PC-3 (cell line): ENCODE measurements at regions not wholly inside any gene's neighbourhood (a gene's known extent, or its start where the extent isn't known, plus 50 kb on each side); places are given as distances from the start of the nearest gene placed in this dataset.

Experiments
- ATAC-seq: fragments of 200-7000 bp; cut with Tn5 transposase; 2 replicates; pipeline ENCODE4 v1.9.1; 2020; ENCODE audit warnings: mild to moderate bottlenecking, moderate library complexity
- BruUV-seq: library from RNA; stranded (reverse); fragments of 400-500 nt; replicated peaks from 2 replicates; lab custom pipeline; 2021; lab: Mats Ljungman, UMichigan
- CTCF ChIA-PET: fragments of 300-600 bp; sonication (Branson Sonifier 250); formaldehyde crosslinking; loops from one replicate; lab custom pipeline; 2022; ENCODE audit warnings: antibody characterized with exemption; lab: Charles Lee
- POLR2A ChIA-PET: fragments of 300-600 bp; sonication (Branson Sonifier 250); formaldehyde crosslinking; loops from one replicate; lab custom pipeline; 2022; ENCODE audit warnings: antibody characterized with exemption; ENCODE audit not compliant: unreplicated experiment; lab: Charles Lee
- DNase-seq: peaks from one replicate; pipeline ENCODE4 v3.0.0-alpha.2; 2015
- H2AFZ ChIP-seq: fragments of 300-600 bp; sonication (generic); 2 replicates; pipeline ENCODE4 v1.6.0; 2016; ENCODE audit warnings: antibody characterized with exemption, low read length
- H3F3A ChIP-seq: fragments of 300-600 bp; sonication (generic); one replicate; pipeline ENCODE4 v1.6.0; 2017; ENCODE audit warnings: antibody characterized with exemption, low read length, control low read depth, mild to moderate bottlenecking; ENCODE audit not compliant: unreplicated experiment
- H3K27ac ChIP-seq: fragments of 300-600 bp; sonication (generic); 2 replicates; pipeline ENCODE4 v1.5.1; 2016; ENCODE audit warnings: mild to moderate bottlenecking, low read length
- H3K27me3 ChIP-seq: fragments of 300-600 bp; sonication (generic); 2 replicates; pipeline ENCODE4 v1.6.1; 2016; ENCODE audit warnings: low read length, mixed read lengths
- H3K36me3 ChIP-seq: fragments of 300-600 bp; sonication (generic); 2 replicates; pipeline ENCODE4 v1.6.1; 2016; ENCODE audit warnings: low read depth, mixed run types, low read length, mixed read lengths
- H3K4me1 ChIP-seq: fragments of 300-600 bp; sonication (generic); 2 replicates; pipeline ENCODE4 v1.5.1; 2016; ENCODE audit warnings: low read length; ENCODE audit not compliant: insufficient read depth
- H3K4me2 ChIP-seq: fragments of 300-600 bp; sonication (generic); 2 replicates; pipeline ENCODE4 v1.6.0; 2016; ENCODE audit warnings: low read length
- H3K4me3 ChIP-seq: fragments of 300-600 bp; sonication (generic); 2 replicates; pipeline ENCODE4 v1.5.1; 2016; ENCODE audit warnings: mild to moderate bottlenecking, low read length, mixed read lengths
- H3K79me2 ChIP-seq: fragments of 300-600 bp; sonication (generic); 2 replicates; pipeline ENCODE4 v1.6.1; 2017; ENCODE audit warnings: low read length, mixed read lengths
- H3K9ac ChIP-seq: fragments of 300-600 bp; sonication (generic); 2 replicates; pipeline ENCODE4 v1.6.0; 2016; ENCODE audit warnings: mild to moderate bottlenecking, low read length
- H3K9me2 ChIP-seq: fragments of 300-600 bp; sonication (generic); replicated peaks from 2 replicates; pipeline ENCODE4 v1.6.1; 2016; ENCODE audit warnings: mixed run types, low read length, mixed read lengths
- H3K9me3 ChIP-seq: fragments of 300-600 bp; sonication (generic); 2 replicates; pipeline ENCODE4 v1.6.1; 2016; ENCODE audit warnings: low read length, mixed read lengths
- H4K20me1 ChIP-seq: fragments of 300-600 bp; sonication (generic); 2 replicates; pipeline ENCODE4 v1.6.1; 2016; ENCODE audit warnings: low read length, mixed read lengths
- EZH2 ChIP-seq: fragments of 300-600 bp; sonication (generic); IDR thresholded peaks from one replicate; pipeline ENCODE4 v1.6.1; 2017; ENCODE audit warnings: antibody characterized with exemption, mild to moderate bottlenecking, low read length; ENCODE audit not compliant: unreplicated experiment
- EZH2phosphoT487 ChIP-seq: fragments of 300-600 bp; sonication (generic); IDR thresholded peaks from 2 replicates; pipeline ENCODE4 v1.6.1; 2018; ENCODE audit warnings: mild to moderate bottlenecking, antibody characterized with exemption, low read length, borderline replicate concordance
- intact Hi-C: fragments of 100-400 bp; cut with micrococcal nuclease; formaldehyde crosslinking; loops from 2 replicates; pipeline ENCODE4 v1.9.0; 2023
- TF ChIP-seq, protein P1 (sequence below): fragments of 300-600 bp; sonication (generic); conservative IDR thresholded peaks from 2 replicates; pipeline ENCODE4 v1.5.1; 2017; ENCODE audit warnings: antibody characterized with exemption, low read depth, mild to moderate bottlenecking, low read length

DNA sequence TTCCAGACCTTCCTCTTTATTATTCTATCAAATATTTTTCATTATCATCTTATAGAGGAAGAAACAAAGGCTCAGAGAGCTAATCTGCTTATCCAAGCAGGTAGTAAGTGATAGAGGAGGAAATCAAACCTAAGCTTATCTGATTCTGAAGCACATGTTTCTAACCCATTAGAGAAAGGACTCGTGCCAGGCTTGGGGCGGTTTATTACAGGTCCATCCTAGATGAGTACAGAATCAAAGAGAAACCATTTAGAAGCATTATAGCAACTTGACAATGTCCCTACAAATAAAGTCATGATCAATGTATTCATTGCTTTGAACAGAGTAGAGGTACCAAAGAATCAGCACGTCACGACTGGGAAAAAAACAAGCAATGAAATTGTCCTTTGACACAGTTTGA, 303.0 kb downstream of the CYRIA start:
- DNase-seq (no peak), ATAC-seq (no peak)
- ChIA-PET POLR2A (no interaction called here), CTCF (no interaction called here)
- BruUV-seq, result no TSS peak
- Histone ChIP-seq H3K79me2 (no peaks in the 10 kb centered on the region), H3K36me3 (no peaks in the 10 kb centered on the region), H3K9me2 (no peaks in the 10 kb centered on the region), H3K9ac (no peak overlapping the region), H3K27ac (no peak overlapping the region), H3K4me1 (no peaks in the 10 kb centered on the region), H3F3A (no peaks in the 10 kb centered on the region), H3K9me3 (peaks cover 10% of the 10 kb centered on the region; the same call in 1 of the 2 replicates), H3K4me2 (no peak overlapping the region), H3K4me3 (no peak overlapping the region), H3K27me3 (no peaks in the 10 kb centered on the region), H4K20me1 (no peaks in the 10 kb centered on the region), H2AFZ (no peak overlapping the region)
- intact Hi-C loops, result no loop called here
- TF ChIP-seq EZH2, result no peak
- TF ChIP-seq, protein P1, sequence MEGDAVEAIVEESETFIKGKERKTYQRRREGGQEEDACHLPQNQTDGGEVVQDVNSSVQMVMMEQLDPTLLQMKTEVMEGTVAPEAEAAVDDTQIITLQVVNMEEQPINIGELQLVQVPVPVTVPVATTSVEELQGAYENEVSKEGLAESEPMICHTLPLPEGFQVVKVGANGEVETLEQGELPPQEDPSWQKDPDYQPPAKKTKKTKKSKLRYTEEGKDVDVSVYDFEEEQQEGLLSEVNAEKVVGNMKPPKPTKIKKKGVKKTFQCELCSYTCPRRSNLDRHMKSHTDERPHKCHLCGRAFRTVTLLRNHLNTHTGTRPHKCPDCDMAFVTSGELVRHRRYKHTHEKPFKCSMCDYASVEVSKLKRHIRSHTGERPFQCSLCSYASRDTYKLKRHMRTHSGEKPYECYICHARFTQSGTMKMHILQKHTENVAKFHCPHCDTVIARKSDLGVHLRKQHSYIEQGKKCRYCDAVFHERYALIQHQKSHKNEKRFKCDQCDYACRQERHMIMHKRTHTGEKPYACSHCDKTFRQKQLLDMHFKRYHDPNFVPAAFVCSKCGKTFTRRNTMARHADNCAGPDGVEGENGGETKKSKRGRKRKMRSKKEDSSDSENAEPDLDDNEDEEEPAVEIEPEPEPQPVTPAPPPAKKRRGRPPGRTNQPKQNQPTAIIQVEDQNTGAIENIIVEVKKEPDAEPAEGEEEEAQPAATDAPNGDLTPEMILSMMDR, result no peak
- TF ChIP-seq EZH2phosphoT487, result no peak

DNA sequence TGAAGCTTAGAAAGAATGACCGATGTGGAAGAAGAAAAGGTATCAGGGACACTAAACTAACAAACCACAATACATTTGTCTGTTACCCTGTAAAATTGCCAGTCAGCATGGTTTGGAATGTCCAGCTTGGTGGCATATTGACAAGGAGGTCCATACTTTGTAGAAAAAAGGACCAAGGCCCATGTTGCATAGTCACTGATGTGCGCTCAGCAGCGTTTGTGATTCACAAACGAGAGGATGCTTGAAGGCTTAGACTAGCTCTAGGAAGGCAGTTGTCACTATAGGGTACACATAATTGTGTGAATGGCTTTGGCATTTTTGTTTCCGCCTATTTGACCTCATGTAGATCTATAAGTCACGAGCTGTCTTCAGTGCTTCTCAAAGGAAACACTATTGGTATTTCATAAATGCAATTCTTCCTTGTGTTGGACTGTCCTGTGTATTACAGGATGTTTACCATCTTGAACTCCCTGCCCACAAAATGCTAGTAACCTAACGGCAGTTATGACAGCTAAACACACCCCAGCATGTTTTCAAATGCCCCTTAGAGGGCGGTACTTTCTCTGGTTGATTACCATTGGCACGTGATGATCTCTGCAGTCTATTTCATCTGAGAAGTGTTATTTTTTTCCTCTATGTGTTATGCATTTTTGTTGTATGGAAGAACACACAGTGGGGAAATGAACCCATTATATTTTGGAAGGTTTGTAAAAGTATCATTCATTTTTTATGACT, 304.2 kb downstream of the CYRIA start:
- no peaks in the 10 kb centered on the region for H3K36me3 ChIP-seq
- no peaks in the 10 kb centered on the region for H3F3A ChIP-seq
- no peaks in the 10 kb centered on the region for H3K4me1 ChIP-seq
- H3K27ac ChIP-seq, result no peak overlapping the region
- H2AFZ ChIP-seq, result no peak overlapping the region
- ATAC-seq (no peak), DNase-seq (no peak)
- no peaks in the 10 kb centered on the region for H3K27me3 ChIP-seq
- TF ChIP-seq, protein P1, result no peak
- TF ChIP-seq EZH2 (no peak), EZH2phosphoT487 (no peak)
- POLR2A ChIA-PET, result no interaction called here
- peaks cover 6% of the 10 kb centered on the region; the same call in 1 of the 2 replicates for H3K9me3 ChIP-seq
- no peaks in the 10 kb centered on the region for H3K79me2 ChIP-seq
- no peaks in the 10 kb centered on the region for H3K9me2 ChIP-seq
- H3K4me3 ChIP-seq, result no peak overlapping the region
- H3K9ac ChIP-seq, result no peak overlapping the region
- H3K4me2 ChIP-seq, result no peak overlapping the region
- no TSS peak for BruUV-seq
- CTCF ChIA-PET, result no interaction called here
- H4K20me1 ChIP-seq, result no peaks in the 10 kb centered on the region
- intact Hi-C loops, result no loop called here

DNA sequence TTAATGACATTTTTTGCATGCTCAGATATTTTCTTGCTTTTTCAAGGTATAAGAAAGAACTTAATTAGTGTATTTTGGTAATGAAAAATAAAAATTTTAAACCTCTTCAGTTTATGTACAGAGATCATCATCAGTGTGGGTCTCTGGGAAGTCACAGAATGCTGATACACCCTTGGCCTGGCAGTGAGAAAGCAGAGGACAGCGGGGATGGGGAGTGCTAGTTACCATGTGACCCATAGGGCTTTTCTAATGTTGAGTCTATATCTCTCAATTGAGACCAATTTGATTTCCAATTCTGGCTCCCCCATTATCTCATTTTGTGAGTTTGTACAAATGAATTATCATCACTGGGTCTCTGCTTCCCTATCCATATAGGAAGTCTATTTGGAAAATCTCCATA, 305.7 kb downstream of the CYRIA start:
- BruUV-seq, result no TSS peak
- Histone ChIP-seq H2AFZ (no peak overlapping the region), H3K79me2 (no peaks in the 10 kb centered on the region), H3F3A (no peaks in the 10 kb centered on the region), H3K27ac (no peak overlapping the region), H3K9ac (no peak overlapping the region), H4K20me1 (no peaks in the 10 kb centered on the region), H3K4me2 (no peak overlapping the region), H3K4me3 (no peak overlapping the region), H3K9me2 (no peaks in the 10 kb centered on the region), H3K36me3 (no peaks in the 10 kb centered on the region), H3K9me3 (peaks cover 9% of the 10 kb centered on the region; the same call in 1 of the 2 replicates), H3K27me3 (no peaks in the 10 kb centered on the region), H3K4me1 (no peaks in the 10 kb centered on the region)
- intact Hi-C loops, result no loop called here
- ChIA-PET CTCF (no interaction called here), POLR2A (no interaction called here)
- ATAC-seq (no peak), DNase-seq (no peak)
- TF ChIP-seq EZH2phosphoT487, result no peak
- no peak for TF ChIP-seq EZH2
- TF ChIP-seq, protein P1, result no peak
